GM12878 (cell line): ENCODE measurements at regions not wholly inside any gene's neighbourhood (a gene's known extent, or its start where the extent isn't known, plus 50 kb on each side); places are given as distances from the start of the nearest gene placed in this dataset.

ENCODE experiments used
- ATAC-seq: fragments of 200-7000 bp; cut with Tn5 transposase; 3 replicates; pipeline ENCODE4 v1.9.1; 2020; ENCODE audit warnings: mild to moderate bottlenecking, moderate library complexity
- BruUV-seq: library from RNA; stranded (reverse); fragments of 400-500 nt; replicated peaks from 2 replicates; lab custom pipeline; 2021; lab: Mats Ljungman, UMichigan
- CTCF ChIA-PET: fragments of 300-600 bp; sonication (Branson Sonifier 250); formaldehyde crosslinking; extraction: SDS; loops from one replicate; lab custom pipeline; 2021; ENCODE audit warnings: inconsistent platforms; lab: Yijun Ruan, JAX
- POLR2A ChIA-PET: fragments of 350-600 bp; formaldehyde crosslinking; extraction: SDS; loops from one replicate; lab custom pipeline; 2021; ENCODE audit warnings: inconsistent platforms; lab: Charles Lee
- RAD21 ChIA-PET: fragments of 300-600 bp; sonication (Branson Sonifier 250); formaldehyde crosslinking; loops from one replicate; lab custom pipeline; 2023; ENCODE audit warnings: antibody characterized with exemption; ENCODE audit not compliant: unreplicated experiment; lab: Charles Lee
- SMC1A ChIA-PET: fragments of 300-600 bp; sonication (Branson Sonifier 250); formaldehyde crosslinking; loops from one replicate; lab custom pipeline; 2023; ENCODE audit not compliant: unreplicated experiment, uncharacterized antibody; lab: Charles Lee
- DNase-seq: peaks from one replicate; pipeline ENCODE4 v3.0.0-alpha.2; 2011; ENCODE audit warnings: low read depth, low spot score
- FAIRE-seq: peaks from 3 replicates; lab custom pipeline; 2011; peaks lifted over from hg19 to GRCh38; lab: Jason Lieb, UNC
- H2AFZ ChIP-seq: 2 replicates; pipeline ENCODE4 v1.6.0; 2011; ENCODE audit warnings: low read depth, low read length, control low read depth; ENCODE audit not compliant: control insufficient read depth
- H3K27ac ChIP-seq: 2 replicates; pipeline ENCODE4 v1.5.1; 2011; ENCODE audit warnings: control low read depth; ENCODE audit not compliant: control insufficient read depth, insufficient read depth
- H3K27me3 ChIP-seq, 2 experiments: replicated peaks in 1 of 2; 2 replicates each; pipeline versions ENCODE4 v1.6.0 to v1.6.1; 2011; ENCODE audit warnings: low read length in 1 of 2; ENCODE audit not compliant: control insufficient read depth in 2 of 2, insufficient read depth in 2 of 2
- H3K36me3 ChIP-seq, 2 experiments: 2 replicates each; pipeline ENCODE4 v1.5.1; 2011; ENCODE audit warnings: low read length in 1 of 2; ENCODE audit not compliant: control insufficient read depth in 2 of 2, insufficient read depth in 2 of 2
- H3K4me1 ChIP-seq: 2 replicates; pipeline ENCODE4 v1.6.1; 2011; ENCODE audit warnings: mild to moderate bottlenecking, low read length, moderate library complexity, mixed read lengths; ENCODE audit not compliant: control insufficient read depth, insufficient read depth
- H3K4me2 ChIP-seq: 2 replicates; pipeline ENCODE4 v1.6.0; 2011; ENCODE audit warnings: control low read depth; ENCODE audit not compliant: control insufficient read depth, insufficient read depth
- H3K4me3 ChIP-seq: fragments of 200-600 bp; sonication (generic); 2 replicates; pipeline ENCODE4 v1.5.1; 2016
- H3K79me2 ChIP-seq: 2 replicates; pipeline ENCODE4 v1.6.0; 2011; ENCODE audit warnings: low read length; ENCODE audit not compliant: control insufficient read depth, insufficient read depth
- H3K9ac ChIP-seq: 2 replicates; pipeline ENCODE4 v1.8.0; 2011; ENCODE audit warnings: low read length, control low read depth, mixed read lengths; ENCODE audit not compliant: control insufficient read depth, insufficient read depth
- H3K9me3 ChIP-seq: replicated peaks from 3 replicates; pipeline ENCODE4 v1.5.1; 2011; ENCODE audit warnings: mild to moderate bottlenecking, low read length; ENCODE audit not compliant: control insufficient read depth, insufficient read depth
- H4K20me1 ChIP-seq: 2 replicates; pipeline ENCODE4 v1.6.0; 2011; ENCODE audit not compliant: control insufficient read depth, insufficient read depth
- CREB1 ChIP-seq: IDR thresholded peaks from 2 replicates; pipeline ENCODE4 v1.6.1; 2012; ENCODE audit warnings: low read depth, mild to moderate bottlenecking, inconsistent platforms
- EGR1 ChIP-seq, 2 experiments: IDR thresholded peaks; 1 replicate in 1 of 2; 2 replicates in 1 of 2; pipeline ENCODE4 v1.6.1; 2011 to 2012; ENCODE audit warnings: low read depth in 2 of 2, low read length in 2 of 2, borderline replicate concordance in 1 of 2, mild to moderate bottlenecking in 1 of 2, moderate library complexity in 1 of 2
- FOXK2 ChIP-seq: fragments of 450-650 bp; IDR thresholded peaks from 2 replicates; pipeline ENCODE4 v1.6.1; 2017; ENCODE audit warnings: mild to moderate bottlenecking, moderate library complexity
- IKZF2 ChIP-seq, 2 experiments: fragments of 450-650 bp; IDR thresholded peaks; 2 replicates each; pipeline ENCODE4 v1.6.1; 2017; ENCODE audit warnings: mild to moderate bottlenecking in 2 of 2, moderate library complexity in 2 of 2
- IRF4 ChIP-seq: IDR thresholded peaks from 2 replicates; pipeline ENCODE4 v1.6.1; 2011; ENCODE audit warnings: low read depth, low read length
- LARP7 ChIP-seq: fragments of 450-650 bp; IDR thresholded peaks from 2 replicates; pipeline ENCODE4 v1.6.1; 2017; ENCODE audit warnings: mild to moderate bottlenecking
- MXI1 ChIP-seq: fragments of 150-350 bp; IDR thresholded peaks from 2 replicates; pipeline ENCODE4 v1.6.1; 2011; ENCODE audit warnings: low read depth, mild to moderate bottlenecking, inconsistent platforms, low read length, improper control_type of control experiment
- MYC ChIP-seq: IDR thresholded peaks from 2 replicates; pipeline ENCODE4 v1.6.1; 2011; ENCODE audit warnings: mild to moderate bottlenecking, low read length, moderate library complexity, inconsistent platforms; ENCODE audit not compliant: insufficient read depth, insufficient replicate concordance, insufficient read length, severe bottlenecking
- NFXL1 ChIP-seq: fragments of 450-650 bp; IDR thresholded peaks from 2 replicates; pipeline ENCODE4 v1.6.1; 2017; ENCODE audit warnings: antibody characterized with exemption, mild to moderate bottlenecking, borderline replicate concordance
- RAD51 ChIP-seq: fragments of 450-650 bp; IDR thresholded peaks from 2 replicates; pipeline ENCODE4 v1.6.1; 2016; ENCODE audit warnings: moderate library complexity, mild to moderate bottlenecking, inconsistent platforms
- WRNIP1 ChIP-seq: IDR thresholded peaks from 2 replicates; pipeline ENCODE4 v1.6.1; 2011; ENCODE audit warnings: low read depth, low read length, improper control_type of control experiment, borderline replicate concordance
- ZNF24 ChIP-seq: fragments of 450-650 bp; IDR thresholded peaks from 2 replicates; pipeline ENCODE4 v1.6.1; 2017; ENCODE audit warnings: antibody characterized with exemption, mild to moderate bottlenecking
- WGBS: methylation state at CpG from one replicate; pipeline ENCODE4 v1.1.6; 2016; ENCODE audit warnings: low lambda C conversion rate; ENCODE audit not compliant: insufficient replicate concordance, insufficient coverage; ENCODE audit errors: missing lambda C conversion rate; 5-methylcytosine and 5-hydroxymethylcytosine counted together
- in situ Hi-C: fragments of 300-500 bp; cut with MboI; formaldehyde crosslinking; loops from 9 replicates; pipeline ENCODE4 v1.14.3; 2018; ENCODE audit warnings: mixed read lengths
- intact Hi-C: fragments of 100-400 bp; cut with micrococcal nuclease; formaldehyde crosslinking; loops from one replicate; pipeline ENCODE4 v1.14.2; 2022; ENCODE audit not compliant: unreplicated experiment

- Histone ChIP-seq H3K9ac (no peak overlapping the region), H3K36me3 (no peaks in the 10 kb centered on the region; a peak in 2 of 4 replicates), H3K4me1 (no peaks in the 10 kb centered on the region), H3K9me3 (no peaks in the 10 kb centered on the region), H3K4me2 (no peak overlapping the region), H4K20me1 (no peaks in the 10 kb centered on the region), H3K27me3 (no peaks in the 10 kb centered on the region), H2AFZ (no peak overlapping the region), H3K79me2 (no peaks in the 10 kb centered on the region), H3K4me3 (no peak overlapping the region), H3K27ac (no peak overlapping the region)
- BruUV-seq: no TSS peak
- in situ Hi-C loops (no loop called here), intact Hi-C loops (no loop called here)
- WGBS: 74% methylated on average over 9 of the region's 12 CpGs
- ChIA-PET POLR2A (no interaction called here), CTCF (no interaction called here), SMC1A (no interaction called here), RAD21 (no interaction called here)
- ATAC-seq (no peak), DNase-seq (no peak), FAIRE-seq (no peak)
- TF ChIP-seq IKZF2 (IDR thresholded peaks at IDR 0.05) (no peak), FOXK2 (no peak), IRF4 (no peak), WRNIP1 (no peak), ZNF24 (no peak), MYC (no peak), NFXL1 (no peak), MXI1 (no peak), LARP7 (no peak), CREB1 (no peak), RAD51 (no peak), EGR1 (IDR thresholded peaks at IDR 0.05; ENCODE audit: borderline replicate concordance in 1 of 2, low read depth in 2 of 2, low read length in 2 of 2) (no peak)
Observed at GRCh38 chr22:49633010-49633324, 194.7 kb downstream of the BRD1 start.
